Ovary (tissue), 7 donors: ENCODE measurements at regions not wholly inside any gene's neighbourhood (a gene's known extent, or its start where the extent isn't known, plus 50 kb on each side); places are given as distances from the start of the nearest gene placed in this dataset.
A peak's percentile ranks its signal among the peaks of the same experiment; 100 is the strongest.

Experiments
- DNase-seq, 5 donors: peaks; one replicate each; pipeline ENCODE4 v3.0.0-alpha.2; 2019 to 2020
- H3K27ac ChIP-seq, 2 donors: fragments of 200-600 bp; one replicate each; pipeline versions ENCODE4 v1.5.1 to v1.8.0; 2019 to 2022
- H3K27me3 ChIP-seq: fragments of 200-600 bp; one replicate; pipeline ENCODE4 v1.8.0; 2022
- H3K36me3 ChIP-seq: fragments of 200-600 bp; sonication (generic); one replicate; pipeline ENCODE4 v1.5.1; 2019
- H3K4me1 ChIP-seq: one replicate; pipeline ENCODE4 v1.8.1; 2013; ENCODE audit warnings: mild to moderate bottlenecking, moderate library complexity; ENCODE audit not compliant: insufficient read depth
- H3K4me3 ChIP-seq: fragments of 200-600 bp; sonication (generic); one replicate; pipeline ENCODE4 v1.5.1; 2017
- H3K9me3 ChIP-seq, 2 donors: fragments of 200-600 bp in 1 of 2; sonication (generic) in 1 of 2; one replicate each; pipeline versions ENCODE4 v1.5.1 to v1.8.1; 2013 to 2019; ENCODE audit warnings: mild to moderate bottlenecking in 1 of 2, moderate library complexity in 1 of 2
- EP300 ChIP-seq: sonication (generic); formaldehyde crosslinking; IDR thresholded peaks from one replicate; pipeline ENCODE4 v1.6.1; 2017; ENCODE audit warnings: antibody characterized with exemption
- POLR2A ChIP-seq: fragments of 450-650 bp; IDR thresholded peaks from one replicate; pipeline ENCODE4 v1.6.1; 2017; ENCODE audit warnings: antibody characterized with exemption, mild to moderate bottlenecking, moderate library complexity
- WGBS, 3 donors: extraction: QIAGEN DNeasy Blood & Tissue Kit in 1 of 3; methylation state at CpG; one replicate each; pipeline versions ENCODE4 v1.1.5 to v1.1.7; 2013 to 2017; 5-methylcytosine and 5-hydroxymethylcytosine counted together
- intact Hi-C, 4 donors: fragments of 100-400 bp; cut with DNase I; formaldehyde crosslinking; loops; one replicate each; pipeline versions ENCODE4 v1.11.0 to v1.15.1; 2022 to 2023
- TF ChIP-seq, protein P1 (sequence below), 3 donors: fragments of 450-650 bp in 2 of 3; fragments of 200-600 bp in 1 of 3; IDR thresholded peaks; one replicate each; pipeline versions ENCODE4 v1.5.1 to v1.8.0; 2016 to 2022; ENCODE audit warnings: antibody characterized with exemption in 3 of 3, mild to moderate bottlenecking in 1 of 3
- donor health status: DM: no; HTN: no; CAD: no; lungs with moderate emphysema.
- donor health status: DM: no; HTN: no; CAD: no.
- donor health status: Bipolar disorder and iron deficiency.
- donor health status: DM: no; HTN: no; CAD: no.
- donor health status: DM: yes; HTN: yes; CAD: no.

DNA sequence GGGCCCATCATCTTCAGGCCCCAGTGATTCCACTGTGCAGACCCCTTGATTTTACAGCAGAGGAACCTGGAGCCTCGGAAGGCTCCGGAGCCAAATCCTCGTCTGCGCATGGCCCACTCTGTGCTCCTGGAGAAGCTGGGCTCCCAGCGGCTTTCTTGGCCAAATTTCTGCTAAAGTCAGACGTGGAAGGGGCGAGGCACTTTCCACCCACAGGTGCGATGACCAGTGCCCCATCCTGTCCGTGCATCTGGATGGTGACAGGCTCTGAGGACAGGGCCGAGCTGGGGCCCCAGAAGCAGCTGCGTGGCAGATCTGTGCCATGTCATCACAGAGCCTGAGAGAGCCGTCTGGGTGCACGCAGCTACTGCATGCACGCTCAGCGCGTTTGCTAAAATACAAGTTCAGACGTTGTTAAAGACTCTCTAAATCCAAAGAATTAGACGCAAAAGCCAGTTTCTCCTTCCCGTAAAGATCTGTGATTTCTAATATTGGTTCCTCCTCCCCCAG lies 57.2 kb downstream of the JAKMIP3 start:
- TF ChIP-seq POLR2A (no peak), EP300 (no peak)
- TF ChIP-seq, protein P1, sequence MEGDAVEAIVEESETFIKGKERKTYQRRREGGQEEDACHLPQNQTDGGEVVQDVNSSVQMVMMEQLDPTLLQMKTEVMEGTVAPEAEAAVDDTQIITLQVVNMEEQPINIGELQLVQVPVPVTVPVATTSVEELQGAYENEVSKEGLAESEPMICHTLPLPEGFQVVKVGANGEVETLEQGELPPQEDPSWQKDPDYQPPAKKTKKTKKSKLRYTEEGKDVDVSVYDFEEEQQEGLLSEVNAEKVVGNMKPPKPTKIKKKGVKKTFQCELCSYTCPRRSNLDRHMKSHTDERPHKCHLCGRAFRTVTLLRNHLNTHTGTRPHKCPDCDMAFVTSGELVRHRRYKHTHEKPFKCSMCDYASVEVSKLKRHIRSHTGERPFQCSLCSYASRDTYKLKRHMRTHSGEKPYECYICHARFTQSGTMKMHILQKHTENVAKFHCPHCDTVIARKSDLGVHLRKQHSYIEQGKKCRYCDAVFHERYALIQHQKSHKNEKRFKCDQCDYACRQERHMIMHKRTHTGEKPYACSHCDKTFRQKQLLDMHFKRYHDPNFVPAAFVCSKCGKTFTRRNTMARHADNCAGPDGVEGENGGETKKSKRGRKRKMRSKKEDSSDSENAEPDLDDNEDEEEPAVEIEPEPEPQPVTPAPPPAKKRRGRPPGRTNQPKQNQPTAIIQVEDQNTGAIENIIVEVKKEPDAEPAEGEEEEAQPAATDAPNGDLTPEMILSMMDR (IDR thresholded peaks at IDR 0.05), result no peak
- no peak for DNase-seq
- H3K4me1 ChIP-seq, result no peaks in the 10 kb centered on the region
- H3K27ac ChIP-seq, result no peak overlapping the region
- H3K4me3 ChIP-seq, result no peak overlapping the region
- no peaks in the 10 kb centered on the region for H3K9me3 ChIP-seq
- intact Hi-C loops, result no loop called here
- 82 to 90% (median 88%) methylated on average over 19 of the region's 19 CpGs for WGBS, 3 donors
- H3K36me3 ChIP-seq, result no peaks in the 10 kb centered on the region
- no peaks in the 10 kb centered on the region for H3K27me3 ChIP-seq

DNA sequence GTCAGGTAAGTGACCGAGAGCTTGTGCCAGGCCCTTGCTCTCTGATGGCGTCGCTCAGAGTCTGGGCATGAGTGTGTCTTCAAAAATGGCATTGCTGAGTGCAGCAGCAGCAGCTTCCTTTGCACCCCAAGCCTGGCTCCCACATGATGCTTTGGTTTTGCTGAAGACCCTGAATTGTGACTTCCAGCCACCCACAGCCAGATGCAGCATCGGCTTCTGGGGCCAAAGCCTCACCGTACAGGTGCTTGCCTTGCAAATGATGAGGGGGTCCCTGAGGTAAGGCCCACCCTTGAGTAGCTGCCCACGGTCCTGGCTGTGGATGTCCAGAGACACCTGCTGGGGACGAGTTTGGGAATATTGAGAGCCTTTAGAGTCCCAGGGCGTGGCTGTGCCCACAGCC lies 57.9 kb downstream of the JAKMIP3 start:
- 90 to 92% (median 92%) methylated on average over 8 of the region's 8 CpGs for WGBS, 3 donors
- Histone ChIP-seq H3K9me3 (no peaks in the 10 kb centered on the region), H3K27me3 (no peaks in the 10 kb centered on the region), H3K4me3 (no peak overlapping the region), H3K36me3 (no peaks in the 10 kb centered on the region), H3K4me1 (no peaks in the 10 kb centered on the region), H3K27ac (no peak overlapping the region)
- no peak for DNase-seq
- TF ChIP-seq EP300, result no peak
- TF ChIP-seq, protein P1 (IDR thresholded peaks at IDR 0.05), result no peak
- TF ChIP-seq POLR2A, result no peak
- intact Hi-C loops, result no loop called here

DNA sequence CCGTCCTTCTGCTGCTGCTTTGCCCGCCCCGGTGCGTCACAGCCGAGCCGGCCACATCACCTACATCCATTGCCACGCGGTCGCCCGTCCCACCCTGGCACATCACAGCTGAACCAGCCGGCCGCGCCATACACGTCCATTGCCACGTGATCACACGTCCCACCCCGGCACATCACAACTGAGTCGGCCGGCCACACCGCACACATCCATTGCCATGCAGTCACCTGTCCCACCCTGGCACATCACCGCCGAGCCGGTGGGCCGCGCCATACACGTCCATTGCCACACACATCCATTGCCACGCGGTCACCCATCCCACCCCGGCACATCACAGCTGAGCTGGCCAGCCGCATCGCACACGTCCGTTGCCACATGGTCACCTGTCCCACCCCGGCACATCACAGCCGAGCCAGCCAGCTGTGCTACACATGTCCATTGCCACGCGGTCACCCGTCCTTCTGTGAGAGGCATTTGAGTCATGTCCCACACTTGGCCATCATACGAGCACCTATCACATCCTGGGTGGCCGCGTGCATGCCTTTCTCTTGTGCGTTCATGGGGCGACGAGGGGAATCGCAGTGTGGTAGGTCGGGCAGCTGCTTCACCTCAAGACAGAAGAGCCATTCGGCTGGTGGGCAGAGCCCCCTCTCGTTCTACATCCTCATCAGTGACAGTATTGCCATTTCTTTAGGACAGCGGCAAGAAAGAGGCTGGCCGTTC lies 58.6 kb downstream of the JAKMIP3 start:
- no peak overlapping the region for H3K27ac ChIP-seq
- no peak for TF ChIP-seq POLR2A
- TF ChIP-seq, protein P1 (IDR thresholded peaks at IDR 0.05), result no peak
- no peak for TF ChIP-seq EP300
- no peaks in the 10 kb centered on the region for H3K27me3 ChIP-seq
- H3K4me3 ChIP-seq, result no peak overlapping the region
- no peaks in the 10 kb centered on the region for H3K9me3 ChIP-seq
- intact Hi-C loops, result no loop called here
- no peak for DNase-seq
- H3K36me3 ChIP-seq, result no peaks in the 10 kb centered on the region
- WGBS, 3 donors, result 91 to 95% (median 93%) methylated on average over 50 of the region's 50 CpGs
- no peaks in the 10 kb centered on the region for H3K4me1 ChIP-seq

DNA sequence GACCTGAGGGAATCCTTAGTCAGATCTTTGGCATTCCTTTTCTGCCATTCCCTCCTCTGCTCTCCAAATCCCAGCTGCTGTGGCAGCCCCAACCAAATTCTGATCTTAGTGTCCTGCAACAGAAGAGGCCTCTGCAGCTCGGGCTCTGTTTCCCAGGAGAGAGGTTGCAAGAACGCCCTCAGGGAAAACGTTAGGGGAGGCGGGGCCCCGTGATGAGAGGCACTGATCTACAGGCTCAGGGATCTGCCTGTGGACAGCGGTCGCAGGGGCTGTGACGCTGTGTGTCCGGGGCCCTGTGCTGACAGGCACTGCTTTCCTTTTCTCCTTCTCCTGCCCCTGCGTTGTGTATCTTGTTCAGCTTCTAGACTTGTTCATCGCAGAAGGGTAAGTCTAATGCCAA lies 57.3 kb upstream of the DPYSL4 start:
- no peaks in the 10 kb centered on the region for H3K9me3 ChIP-seq
- WGBS, 3 donors, result 63 to 76% (median 69%) methylated on average over 11 of the region's 11 CpGs
- no peaks in the 10 kb centered on the region for H3K27me3 ChIP-seq
- H3K4me1 ChIP-seq, result no peaks in the 10 kb centered on the region
- H3K27ac ChIP-seq, result no peak overlapping the region
- H3K36me3 ChIP-seq, result no peaks in the 10 kb centered on the region
- no peak for TF ChIP-seq POLR2A
- TF ChIP-seq, protein P1 (IDR thresholded peaks at IDR 0.05), result no peak
- TF ChIP-seq EP300, result no peak
- peak in 1 of 5 donors; percentile 0 for DNase-seq
- H3K4me3 ChIP-seq, result no peak overlapping the region
- intact Hi-C loops, result no loop called here
